CD14-positive monocyte (primary cell): ENCODE measurements at regions not wholly inside any gene's neighbourhood (a gene's known extent, or its start where the extent isn't known, plus 50 kb on each side); places are given as distances from the start of the nearest gene placed in this dataset.
A peak's percentile ranks its signal among the peaks of the same experiment; 100 is the strongest.

Experiments used
- DNase-seq, 3 donors: peaks; one replicate each; pipeline ENCODE4 v3.0.0-alpha.2; 2011 to 2022
- H2AFZ ChIP-seq: 2 replicates; pipeline ENCODE4 v1.6.0; 2012; ENCODE audit warnings: mild to moderate bottlenecking, low read depth, low read length, inconsistent platforms; ENCODE audit not compliant: insufficient read depth, poor library complexity, severe bottlenecking
- H3K27ac ChIP-seq, 2 donors: 1 replicate in 1 of 2; 2 replicates in 1 of 2; pipeline ENCODE4 v1.5.1; 2012 to 2013; ENCODE audit warnings: low read length in 2 of 2, control low read depth in 1 of 2, inconsistent platforms in 1 of 2, low read depth in 1 of 2, mild to moderate bottlenecking in 1 of 2
- H3K27me3 ChIP-seq, 2 donors: one replicate each; pipeline versions ENCODE4 v1.6.0 to v1.6.1; 2011 to 2013; ENCODE audit warnings: low read length in 2 of 2; ENCODE audit not compliant: control insufficient read depth in 2 of 2, insufficient read depth in 2 of 2
- H3K36me3 ChIP-seq, 2 donors: replicated peaks in 1 of 2; 1 replicate in 1 of 2; 2 replicates in 1 of 2; pipeline versions ENCODE4 v1.5.1 to v1.6.1; 2012 to 2013; ENCODE audit warnings: low read length in 2 of 2, control low read depth in 1 of 2, inconsistent platforms in 1 of 2, mild to moderate bottlenecking in 1 of 2; ENCODE audit not compliant: insufficient read depth in 2 of 2, control insufficient read depth in 1 of 2
- H3K4me1 ChIP-seq, 2 donors: 1 replicate in 1 of 2; 2 replicates in 1 of 2; pipeline versions ENCODE4 v1.5.1 to v1.6.1; 2012 to 2013; ENCODE audit warnings: low read length in 2 of 2, control low read depth in 1 of 2, inconsistent platforms in 1 of 2, mild to moderate bottlenecking in 1 of 2, moderate library complexity in 1 of 2; ENCODE audit not compliant: insufficient read depth in 2 of 2, control insufficient read depth in 1 of 2
- H3K4me2 ChIP-seq: replicated peaks from 2 replicates; pipeline ENCODE3; 2012; ENCODE audit warnings: low read length, moderate library complexity, mild to moderate bottlenecking; ENCODE audit not compliant: poor library complexity, severe bottlenecking; ENCODE audit errors: extremely low read depth
- H3K4me3 ChIP-seq, 3 experiments: fragments of 200-600 bp in 1 of 3; sonication (generic) in 1 of 3; replicated peaks in 1 of 3; 1 replicate in 2 of 3; 2 replicates in 1 of 3; pipeline ENCODE4 v1.5.1; 2011 to 2013; ENCODE audit warnings: low read length in 3 of 3, mild to moderate bottlenecking in 3 of 3, control low read depth in 2 of 3, low read depth in 2 of 3, inconsistent platforms in 1 of 3, moderate library complexity in 1 of 3
- H3K79me2 ChIP-seq: 2 replicates; pipeline ENCODE4 v1.6.0; 2012; ENCODE audit warnings: mild to moderate bottlenecking, control low read depth, inconsistent platforms, low read length, moderate library complexity; ENCODE audit not compliant: insufficient read depth
- H3K9ac ChIP-seq: 2 replicates; pipeline ENCODE4 v1.6.0; 2017; ENCODE audit warnings: low read length, mild to moderate bottlenecking; ENCODE audit not compliant: insufficient read depth, poor library complexity, severe bottlenecking
- H3K9me3 ChIP-seq, 2 donors: replicated peaks in 1 of 2; 1 replicate in 1 of 2; 2 replicates in 1 of 2; pipeline versions ENCODE4 v1.5.1 to v1.6.1; 2012 to 2013; ENCODE audit warnings: low read length in 2 of 2, control low read depth in 1 of 2; ENCODE audit not compliant: control insufficient read depth in 1 of 2, insufficient read depth in 1 of 2
- H4K20me1 ChIP-seq: 2 replicates; pipeline ENCODE4 v1.6.0; 2012; ENCODE audit warnings: mild to moderate bottlenecking, low read length, control low read depth, moderate library complexity; ENCODE audit not compliant: insufficient read depth
- H3K27ac Mint-ChIP-seq, 7 donors: one replicate each; pipeline ENCODE4 v1.8.0; 2020; ENCODE audit warnings: mild to moderate bottlenecking in 7 of 7, mixed read lengths in 7 of 7, moderate library complexity in 6 of 7, inconsistent platforms in 2 of 7
- H3K27me3 Mint-ChIP-seq, 3 donors: one replicate each; pipeline ENCODE4 v1.8.0; 2021 to 2022; ENCODE audit warnings: low read depth in 3 of 3, mild to moderate bottlenecking in 3 of 3, mixed read lengths in 3 of 3, moderate library complexity in 3 of 3, inconsistent platforms in 1 of 3
- H3K36me3 Mint-ChIP-seq, 2 donors: one replicate each; pipeline ENCODE4 v1.8.0; 2020; ENCODE audit warnings: mixed read lengths in 2 of 2, inconsistent platforms in 1 of 2, mild to moderate bottlenecking in 1 of 2
- H3K4me1 Mint-ChIP-seq: one replicate; pipeline ENCODE4 v1.8.0; 2020; ENCODE audit warnings: mild to moderate bottlenecking, mixed read lengths
- H3K4me3 Mint-ChIP-seq, 2 donors: one replicate each; pipeline ENCODE4 v1.8.0; 2020; ENCODE audit warnings: mild to moderate bottlenecking in 2 of 2, mixed read lengths in 2 of 2, moderate library complexity in 1 of 2
- H3K9me3 Mint-ChIP-seq, 7 donors: one replicate each; pipeline ENCODE4 v1.8.0; 2020 to 2022; ENCODE audit warnings: mixed read lengths in 7 of 7, mild to moderate bottlenecking in 6 of 7, moderate library complexity in 6 of 7, inconsistent platforms in 2 of 7
- WGBS: methylation state at CpG from one replicate; pipeline ENCODE4 v1.1.5; 2013; ENCODE audit warnings: missing lambda C conversion rate; ENCODE audit not compliant: insufficient coverage; 5-methylcytosine and 5-hydroxymethylcytosine counted together
- intact Hi-C, 2 donors: fragments of 100-400 bp; cut with micrococcal nuclease; formaldehyde crosslinking; loops; one replicate each; pipeline versions ENCODE4 v1.15.0 to v1.15.1; 2023
- TF ChIP-seq, protein P1 (sequence below): fragments of 200-600 bp; IDR thresholded peaks from one replicate; pipeline ENCODE4 v1.8.0; 2022; ENCODE audit warnings: antibody characterized with exemption, mild to moderate bottlenecking

DNA sequence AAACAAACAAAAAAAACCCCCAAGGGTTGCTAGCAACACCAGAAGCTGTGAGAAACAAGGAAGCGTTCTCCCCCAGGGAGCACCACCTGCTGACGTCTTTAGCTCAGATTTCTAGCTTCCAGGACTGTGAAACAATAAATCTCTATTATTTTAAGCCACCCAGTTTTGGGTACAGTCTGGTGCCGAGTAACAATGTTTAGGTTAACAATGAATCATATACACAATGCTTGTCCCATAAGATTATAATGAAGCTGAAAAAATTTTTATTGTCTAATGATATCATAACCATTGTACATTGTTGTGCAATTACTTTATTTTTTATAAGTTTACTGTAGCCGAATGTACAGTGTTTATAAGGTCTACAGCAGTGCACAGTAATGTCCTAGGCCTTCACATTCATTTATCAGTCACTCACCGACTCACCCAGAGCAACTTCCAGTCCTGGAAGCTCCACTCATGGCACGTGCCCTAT, 72.1 kb upstream of the CAB39 start:
- Mint-ChIP-seq H3K27me3 (peaks cover 0 to 4% (median 0%) of the 10 kb centered on the region in 3 donors), H3K9me3 (no peaks in the 10 kb centered on the region), H3K4me1 (peaks cover 28% of the 10 kb centered on the region), H3K27ac (no peak overlapping the region), H3K36me3 (peaks cover 0 to 4% of the 10 kb centered on the region in 2 donors), H3K4me3 (no peak overlapping the region)
- Histone ChIP-seq H3K27ac (no peak overlapping the region), H3K27me3 (no peaks in the 10 kb centered on the region), H3K9ac (no peak overlapping the region), H2AFZ (no peak overlapping the region), H3K9me3 (no peaks in the 10 kb centered on the region), H3K4me3 (no peak overlapping the region), H3K36me3 (no peaks in the 10 kb centered on the region), H3K79me2 (no peaks in the 10 kb centered on the region), H4K20me1 (no peaks in the 10 kb centered on the region), H3K4me2 (no peak overlapping the region), H3K4me1 (peaks cover 26% of the 10 kb centered on the region in 2 donors)
- TF ChIP-seq, protein P1, sequence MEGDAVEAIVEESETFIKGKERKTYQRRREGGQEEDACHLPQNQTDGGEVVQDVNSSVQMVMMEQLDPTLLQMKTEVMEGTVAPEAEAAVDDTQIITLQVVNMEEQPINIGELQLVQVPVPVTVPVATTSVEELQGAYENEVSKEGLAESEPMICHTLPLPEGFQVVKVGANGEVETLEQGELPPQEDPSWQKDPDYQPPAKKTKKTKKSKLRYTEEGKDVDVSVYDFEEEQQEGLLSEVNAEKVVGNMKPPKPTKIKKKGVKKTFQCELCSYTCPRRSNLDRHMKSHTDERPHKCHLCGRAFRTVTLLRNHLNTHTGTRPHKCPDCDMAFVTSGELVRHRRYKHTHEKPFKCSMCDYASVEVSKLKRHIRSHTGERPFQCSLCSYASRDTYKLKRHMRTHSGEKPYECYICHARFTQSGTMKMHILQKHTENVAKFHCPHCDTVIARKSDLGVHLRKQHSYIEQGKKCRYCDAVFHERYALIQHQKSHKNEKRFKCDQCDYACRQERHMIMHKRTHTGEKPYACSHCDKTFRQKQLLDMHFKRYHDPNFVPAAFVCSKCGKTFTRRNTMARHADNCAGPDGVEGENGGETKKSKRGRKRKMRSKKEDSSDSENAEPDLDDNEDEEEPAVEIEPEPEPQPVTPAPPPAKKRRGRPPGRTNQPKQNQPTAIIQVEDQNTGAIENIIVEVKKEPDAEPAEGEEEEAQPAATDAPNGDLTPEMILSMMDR, result no peak
- DNase-seq, result no peak
- WGBS, result 83% methylated on average over 1 of the region's 6 CpGs
- intact Hi-C loops, result no loop called here

GRCh38 chr2:230642966-230643365, 69.7 kb upstream of the CAB39 start:
- H3K79me2 ChIP-seq, result no peaks in the 10 kb centered on the region
- peaks cover 0 to 4% (median 0%) of the 10 kb centered on the region in 3 donors for H3K27me3 Mint-ChIP-seq
- no peak overlapping the region for H2AFZ ChIP-seq
- no peaks in the 10 kb centered on the region for H3K27me3 ChIP-seq
- peak overlapping the region in 1 of 2 donors; percentile 56 for H3K27ac ChIP-seq
- DNase-seq, result no peak
- no peak overlapping the region for H3K9ac ChIP-seq
- H3K4me2 ChIP-seq, result peak overlapping the region; percentile 63
- TF ChIP-seq, protein P1, result no peak
- H3K4me3 Mint-ChIP-seq, result peak overlapping the region in 1 of 2 donors; percentile 37
- H3K4me1 ChIP-seq, result peaks cover 26% of the 10 kb centered on the region in 2 donors
- no peaks in the 10 kb centered on the region for H4K20me1 ChIP-seq
- H3K9me3 ChIP-seq, result peaks cover 0 to 3% of the 10 kb centered on the region in 2 donors
- peaks cover 1 to 7% (median 5%) of the 10 kb centered on the region in 7 donors for H3K9me3 Mint-ChIP-seq
- intact Hi-C loops, result no loop called here
- peaks cover 0 to 4% of the 10 kb centered on the region in 2 donors for H3K36me3 Mint-ChIP-seq
- whole genome bisulfite sequencing, result 55% methylated on average over 2 of the region's 4 CpGs
- H3K27ac Mint-ChIP-seq, result peak overlapping the region in 6 of 7 donors; percentile 33 to 86 (median 68)
- peaks cover 30% of the 10 kb centered on the region for H3K4me1 Mint-ChIP-seq
- H3K4me3 ChIP-seq, result peak overlapping the region in 1 of 3 experiments; percentile 53
- no peaks in the 10 kb centered on the region for H3K36me3 ChIP-seq
